ENCODE measurements at regions not wholly inside any gene's neighbourhood (a gene's known extent, or its start where the extent isn't known, plus 50 kb on each side); places are given as distances from the start of the nearest gene placed in this dataset.

DNA sequence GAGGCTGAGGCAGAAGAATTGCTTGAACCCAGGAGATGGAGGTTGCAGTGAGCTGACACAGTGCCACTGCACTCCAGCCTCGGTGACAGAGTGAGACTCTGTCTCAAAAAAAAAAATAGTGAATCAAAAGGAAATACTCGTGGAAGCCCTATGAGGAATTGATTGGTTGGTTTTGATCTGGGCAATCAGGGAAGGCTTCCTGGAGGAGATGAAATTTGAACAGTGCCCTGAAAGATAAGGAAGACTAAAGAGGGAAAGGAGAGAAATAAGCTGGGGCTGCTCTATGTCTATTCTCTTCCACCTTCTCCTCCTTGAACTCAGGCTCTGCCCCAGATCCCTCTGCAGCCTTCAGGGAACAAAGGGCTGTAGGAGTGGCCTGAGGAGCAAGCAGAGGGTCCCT is 54.1 kb downstream of the IRF2BPL start:
- no peak for DNase-seq (ENCODE audit: low spot score)

GRCh38 chr14:76971549-76971948 is 57.0 kb downstream of the IRF2BPL start:
- no peak for DNase-seq (ENCODE audit: low spot score)

DNA sequence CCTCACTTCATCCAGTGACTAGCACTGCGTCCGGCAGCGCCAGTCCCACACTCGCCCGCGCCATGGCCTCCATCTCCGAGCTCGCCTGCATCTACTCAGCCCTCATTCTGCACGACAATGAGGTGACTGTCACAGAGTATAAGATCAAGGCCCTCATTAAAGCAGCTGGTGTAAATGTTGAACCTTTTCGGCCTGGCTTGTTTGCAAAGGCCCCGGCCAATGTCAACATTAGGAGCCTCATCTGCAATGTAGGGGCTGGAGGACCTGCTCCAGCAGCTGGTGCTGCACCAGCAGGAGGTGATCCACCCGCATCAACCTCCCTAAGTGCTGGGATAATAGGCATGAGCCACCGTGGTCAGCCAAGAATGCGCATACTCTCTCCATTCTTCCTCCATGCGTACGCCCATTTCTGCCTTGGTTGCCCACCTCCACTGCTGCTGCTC is 59.9 kb downstream of the IRF2BPL start:
- DNase-seq (ENCODE audit: low spot score) = no peak

DNA sequence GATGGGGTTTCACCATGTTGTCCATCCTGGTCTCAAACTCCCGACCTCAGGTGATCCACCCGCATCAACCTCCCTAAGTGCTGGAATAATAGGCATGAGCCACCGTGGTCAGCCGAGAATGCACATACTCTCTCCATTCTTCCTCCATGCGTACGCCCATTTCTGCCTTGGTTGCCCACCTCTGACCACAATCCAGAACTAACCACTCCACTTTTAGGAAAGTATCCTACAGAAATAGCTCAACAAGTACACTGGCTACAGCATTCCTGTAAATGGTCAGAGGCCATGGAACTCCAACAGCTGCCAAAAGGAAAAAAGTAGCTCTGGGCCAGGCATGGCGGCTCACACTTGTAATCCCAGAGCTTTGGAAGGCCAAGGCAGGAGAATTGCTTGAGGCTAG is 60.7 kb downstream of the IRF2BPL start:
- DNase-seq (ENCODE audit: low spot score) = no peak

GRCh38 chr14:76965232-76965631 is 63.3 kb downstream of the IRF2BPL start:
- no peak for DNase-seq (ENCODE audit: low spot score)

DNA sequence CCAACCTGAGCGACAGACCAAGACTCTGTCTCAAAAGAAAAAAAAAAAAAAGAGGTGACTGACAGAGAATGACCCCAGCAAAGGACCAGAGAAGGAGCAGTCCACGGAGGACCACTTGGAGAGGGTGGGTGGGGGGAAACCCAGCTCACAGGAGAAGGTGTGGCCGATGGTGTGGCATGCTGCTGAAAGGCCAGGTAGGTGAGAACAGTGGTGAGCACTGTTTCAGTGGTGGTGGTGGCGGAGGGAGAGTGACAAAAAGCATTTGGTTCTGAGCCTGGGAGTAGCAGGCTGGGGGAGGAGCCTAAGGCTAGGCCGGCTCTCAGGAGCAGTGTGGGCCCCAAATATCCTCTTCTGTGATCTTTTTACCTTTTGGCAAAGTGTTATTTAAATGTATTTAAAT is 63.8 kb downstream of the IRF2BPL start:
- no peak for DNase-seq (ENCODE audit: low spot score)

DNA sequence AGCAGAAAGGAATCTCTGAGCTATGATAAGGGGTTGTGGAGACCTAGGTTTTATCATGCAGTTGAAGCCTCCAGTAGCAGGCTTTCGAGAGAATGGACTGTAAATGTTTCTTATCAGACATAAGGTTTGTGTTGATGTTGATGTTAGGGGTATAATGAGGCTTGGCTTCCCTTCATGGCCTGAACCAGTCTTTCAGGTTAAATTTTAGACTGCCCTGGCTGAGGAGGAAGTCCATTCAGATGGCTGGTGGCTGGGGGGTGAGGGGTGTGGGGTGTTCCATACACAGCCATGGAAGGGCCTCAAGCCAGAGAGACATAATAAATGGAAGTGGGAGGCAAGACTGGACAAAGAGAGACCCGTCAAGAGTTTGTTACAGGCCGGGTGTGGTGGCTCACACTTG is 65.1 kb downstream of the IRF2BPL start:
- DNase-seq (ENCODE audit: low spot score) = no peak

- no peak for DNase-seq (ENCODE audit: low spot score)
These were observed 66.2 kb downstream of the IRF2BPL start for GRCh38 chr14:76962303-76962660.

DNA sequence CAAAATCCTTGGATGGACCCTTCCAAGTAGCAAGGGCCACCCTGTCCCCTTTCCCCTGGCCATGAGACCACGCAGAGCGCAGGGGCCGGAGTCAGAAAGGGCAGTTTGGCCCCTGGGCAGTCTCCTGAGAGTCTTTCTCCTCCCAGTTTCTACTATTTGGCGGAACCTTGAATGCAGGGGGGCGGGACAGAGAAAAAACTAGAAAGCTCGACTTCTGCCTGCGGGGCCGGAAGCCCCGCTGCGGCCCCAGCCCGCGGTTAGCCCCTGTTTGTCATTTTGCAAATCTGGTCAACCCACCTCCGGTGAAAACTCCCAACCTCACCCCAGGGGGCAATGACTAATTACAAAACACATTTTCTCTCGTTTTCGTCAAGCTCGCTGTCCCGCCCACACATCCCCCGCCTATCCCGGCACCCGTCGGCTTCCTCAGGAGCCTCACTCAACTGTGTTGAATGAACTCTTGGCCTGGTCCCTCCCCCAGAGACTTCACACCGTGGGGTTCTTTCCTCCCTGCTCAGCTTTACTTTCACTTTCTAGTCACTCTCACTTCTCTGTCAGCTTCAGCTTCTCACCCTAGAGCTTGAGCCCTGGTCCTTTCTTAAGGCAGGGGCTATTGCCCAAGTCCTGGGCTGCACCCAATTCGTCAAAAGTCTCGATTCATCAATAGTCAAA is 66.7 kb downstream of the IRF2BPL start:
- DNase-seq (ENCODE audit: low spot score) = peak; percentile 90

DNA sequence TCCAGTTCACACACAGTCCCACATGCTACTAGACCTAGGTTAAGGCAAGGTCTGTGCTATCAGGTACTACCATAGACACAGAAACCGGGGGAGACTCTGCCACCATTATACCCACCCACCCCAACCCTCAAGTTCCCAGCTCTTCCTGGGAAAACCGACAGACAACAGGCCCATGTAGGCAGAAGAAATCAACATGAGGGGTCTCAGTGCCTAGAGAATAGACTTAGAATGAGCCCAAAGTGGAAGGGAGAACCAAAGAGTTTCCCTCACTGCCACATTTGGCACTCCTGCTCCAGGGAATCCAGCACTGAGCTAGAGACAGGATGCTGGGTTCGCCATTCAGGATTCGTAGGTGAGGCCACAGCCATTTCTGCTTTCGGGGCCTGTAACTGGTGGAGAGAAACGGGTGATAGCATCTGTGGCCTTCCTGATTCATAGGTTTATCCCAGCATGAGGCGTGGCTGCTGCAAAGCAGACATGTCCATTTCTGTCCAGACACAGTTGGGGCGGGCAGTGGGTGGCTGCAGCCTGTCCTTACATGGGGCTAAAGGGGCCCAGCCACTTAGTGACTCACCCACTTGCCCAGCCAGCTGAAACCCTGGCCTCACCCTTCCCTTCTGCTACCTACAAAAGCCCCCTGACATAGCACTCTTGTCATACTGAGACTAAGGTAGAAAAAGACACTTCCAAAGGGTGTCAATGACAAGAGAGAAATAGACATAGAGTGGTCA is 69.4 kb downstream of the IRF2BPL start:
- no peak for DNase-seq (ENCODE audit: low spot score)

GRCh38 chr14:76958020-76958979 is 70.2 kb downstream of the IRF2BPL start:
- no peak for DNase-seq (ENCODE audit: low spot score)

DNA sequence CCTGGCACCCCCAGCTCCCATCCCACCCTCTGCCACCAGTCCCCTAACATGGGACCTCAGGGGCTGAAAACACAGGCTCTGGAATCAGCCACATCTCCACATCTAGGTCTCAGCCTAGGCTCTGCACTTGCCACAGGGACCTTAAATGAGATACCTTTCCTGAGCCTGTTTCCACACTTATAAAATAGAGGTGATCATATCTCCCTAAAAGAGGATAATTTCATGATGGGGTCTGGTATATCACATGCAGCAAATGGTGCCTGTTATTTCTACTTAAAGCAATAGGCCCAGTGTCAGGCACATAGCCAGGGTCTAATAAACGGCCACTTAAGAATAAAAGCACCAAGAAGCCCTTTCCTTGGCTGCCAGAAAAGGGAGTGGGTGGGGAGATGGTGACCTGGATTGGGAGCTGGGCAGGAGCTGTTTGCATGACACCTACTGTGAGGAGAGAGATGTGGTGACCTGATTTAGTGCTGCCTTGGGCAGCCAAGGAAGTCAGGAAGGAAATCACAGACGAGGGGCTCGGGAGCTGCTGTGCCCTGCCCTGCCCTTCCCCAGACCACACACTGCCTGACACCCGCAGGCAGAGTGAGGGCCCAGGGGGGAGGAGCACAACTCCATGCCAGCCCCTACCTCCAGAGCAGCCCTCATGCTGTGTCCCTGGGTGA is 71.2 kb downstream of the IRF2BPL start:
- no peak for DNase-seq (ENCODE audit: low spot score)

DNA sequence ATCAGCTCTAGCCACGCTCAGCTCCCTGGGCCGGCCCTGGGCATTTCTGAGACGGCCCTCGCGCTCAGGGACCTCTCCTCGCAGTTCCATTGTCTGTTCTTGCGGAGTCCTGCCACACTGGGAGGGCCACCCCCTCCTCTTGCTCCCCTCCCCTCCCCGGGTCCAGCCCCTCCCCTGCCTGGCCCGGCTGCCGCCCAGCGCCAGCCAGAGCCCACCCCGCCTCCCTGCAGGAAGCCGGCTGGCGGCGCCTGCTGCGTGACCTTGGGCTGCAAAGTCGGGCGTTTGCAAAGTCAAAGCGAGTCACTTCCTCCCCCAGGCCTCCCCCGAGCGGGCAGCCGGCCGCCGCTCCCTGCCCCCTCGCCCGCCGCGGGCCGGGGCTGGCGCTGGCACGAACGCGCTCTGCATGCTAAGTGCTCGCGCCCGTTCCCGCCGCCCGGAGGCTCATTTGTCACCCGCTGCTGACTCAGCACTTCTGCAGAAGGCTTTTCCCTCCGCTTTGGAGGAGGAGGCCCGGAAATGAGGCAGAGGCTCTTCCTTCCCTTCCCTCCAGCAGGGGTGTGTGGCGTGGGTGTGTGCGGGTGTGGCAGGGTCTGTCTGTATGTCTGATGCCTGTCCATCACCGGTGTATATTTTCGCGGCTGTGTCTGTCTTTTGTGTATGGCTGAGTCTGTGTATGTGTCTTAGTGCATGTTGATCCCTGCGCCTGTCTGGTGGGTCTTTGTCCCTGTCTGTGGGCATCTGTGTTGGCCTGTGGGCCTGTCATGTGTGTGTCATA is 72.0 kb downstream of the IRF2BPL start:
- peak; percentile 76 for DNase-seq (ENCODE audit: low spot score)

DNA sequence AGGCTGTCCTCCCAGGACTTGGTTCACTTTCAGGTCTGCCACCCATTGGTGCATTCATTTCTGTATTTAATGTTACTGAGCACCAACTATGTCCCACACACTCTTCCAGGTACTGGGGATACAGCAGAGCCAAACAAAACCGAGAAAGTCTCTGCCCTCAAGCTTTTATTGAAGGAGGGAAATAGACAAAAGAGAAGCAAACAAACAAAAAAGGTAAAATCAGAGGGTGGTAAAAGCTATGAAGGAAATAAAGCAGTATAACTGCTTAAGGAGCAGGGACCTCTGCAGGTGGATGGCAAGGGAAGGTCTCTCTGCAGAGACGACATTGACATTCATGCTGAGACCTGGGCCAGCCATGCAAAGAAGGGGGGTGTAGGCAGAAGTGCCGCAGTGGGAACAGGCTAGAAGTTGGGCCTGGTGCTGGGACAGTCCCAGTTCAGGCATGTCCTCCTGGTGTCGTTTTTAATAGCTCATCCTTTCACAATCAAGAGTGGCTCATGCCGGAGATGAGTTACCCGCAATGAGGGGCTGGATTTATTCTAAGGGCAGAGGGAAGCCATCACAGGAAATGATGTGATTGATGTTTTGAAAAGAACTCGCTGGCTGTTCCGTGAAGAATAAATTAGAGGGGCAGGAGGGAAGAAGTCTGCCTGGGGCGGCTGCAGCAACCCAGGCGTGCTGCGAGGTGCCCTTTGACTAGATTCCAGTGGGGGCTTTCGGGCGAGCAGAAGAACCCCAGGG is 72.8 kb downstream of the IRF2BPL start:
- peak; percentile 40 for DNase-seq (ENCODE audit: low spot score)

- DNase-seq (ENCODE audit: low spot score) = no peak
These were observed 73.9 kb downstream of the IRF2BPL start for GRCh38 chr14:76954394-76955190.

DNA sequence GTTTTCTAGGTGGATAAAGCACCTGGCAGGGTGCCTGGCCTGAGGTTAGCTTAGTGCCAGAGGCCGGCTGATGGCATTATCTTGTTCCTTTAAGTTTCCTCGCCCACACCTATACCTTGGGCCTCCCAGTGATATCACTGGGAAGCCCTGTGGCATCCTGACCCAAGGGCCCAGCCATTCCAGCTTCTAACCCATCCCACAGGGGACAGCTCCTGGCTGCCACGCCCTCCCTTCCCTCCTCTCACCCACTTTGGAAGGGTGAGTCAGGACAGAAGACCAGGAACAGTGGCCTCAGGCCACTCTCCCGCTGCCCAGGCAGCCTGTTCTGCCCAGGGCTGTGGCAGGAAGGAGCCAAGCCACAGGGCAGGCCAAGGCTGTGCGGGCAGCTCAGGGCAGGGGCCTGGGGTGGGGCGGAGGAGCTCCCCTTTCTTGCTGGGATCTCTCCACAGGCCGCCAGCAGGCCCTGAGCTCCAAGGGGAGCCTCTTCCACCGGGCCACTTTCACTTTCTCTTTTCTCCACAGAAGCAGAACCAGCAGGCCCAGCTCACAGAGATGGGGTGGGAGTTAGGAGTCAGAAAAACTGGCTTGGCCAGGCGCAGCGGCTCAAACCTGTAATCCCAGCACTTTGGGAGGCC is 75.1 kb downstream of the IRF2BPL start:
- DNase-seq (ENCODE audit: low spot score) = peak; percentile 78

DNA sequence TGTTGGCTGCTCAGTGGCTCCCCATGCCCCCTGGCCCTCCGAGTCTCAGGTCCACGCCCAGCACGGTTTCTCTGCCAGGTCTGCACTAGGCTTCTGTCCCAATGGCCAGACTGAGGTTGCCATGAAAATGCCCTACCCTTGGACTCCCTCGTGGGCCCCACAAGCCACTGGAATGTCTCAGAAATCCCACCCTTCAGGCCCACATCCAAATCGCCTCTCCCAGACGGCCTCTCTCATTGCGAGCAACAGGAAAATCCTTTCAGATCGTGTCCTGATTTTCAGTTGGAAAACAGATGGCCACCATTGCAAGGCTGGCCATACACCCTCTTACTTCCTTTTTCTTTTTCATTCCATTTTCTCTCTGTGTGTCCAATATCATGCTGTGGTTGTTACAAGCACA is 77.3 kb downstream of the IRF2BPL start:
- DNase-seq (ENCODE audit: low spot score) = no peak

- peak; percentile 31 for DNase-seq (ENCODE audit: low spot score)
These were observed 78.2 kb downstream of the IRF2BPL start for GRCh38 chr14:76950055-76951020.
